A549 (cell line): ENCODE measurements at regions not wholly inside any gene's neighbourhood (a gene's known extent, or its start where the extent isn't known, plus 50 kb on each side); places are given as distances from the start of the nearest gene placed in this dataset.
A peak's percentile ranks its signal among the peaks of the same experiment; 100 is the strongest.

Source experiments
- ATAC-seq, 2 experiments: fragments of 200-7000 bp in 1 of 2; fragments of >200 bp in 1 of 2; cut with Nextera tagmentation in 1 of 2; cut with Tn5 transposase in 1 of 2; 3 replicates each; pipeline versions ENCODE4 v1.8.0 to v1.9.1; 2018 to 2020; ENCODE audit warnings: mild to moderate bottlenecking in 1 of 2, moderate library complexity in 1 of 2
- CTCF ChIA-PET: fragments of 300-600 bp; sonication (Branson Sonifier 250); formaldehyde crosslinking; extraction: SDS; loops from one replicate; lab custom pipeline; 2021; ENCODE audit warnings: antibody characterized with exemption, inconsistent platforms; lab: Yijun Ruan, JAX
- POLR2A ChIA-PET: fragments of 350-600 bp; formaldehyde crosslinking; extraction: SDS; loops from one replicate; lab custom pipeline; 2021; ENCODE audit warnings: antibody characterized with exemption, inconsistent platforms; lab: Yijun Ruan, JAX
- DNase-seq, 2 experiments: peaks; one replicate each; pipeline versions ENCODE4 v3.0.0 to v3.0.0-alpha.2; 2011 to 2016; ENCODE audit warnings: low read depth in 1 of 2, low spot score in 1 of 2
- FAIRE-seq: peaks from 2 replicates; lab custom pipeline; 2011; peaks lifted over from hg19 to GRCh38; lab: Jason Lieb, UNC
- H3K27ac ChIP-seq, 2 experiments: fragments of >200 bp; sonication (Bioruptor Twin); formaldehyde crosslinking; 3 replicates each; pipeline ENCODE4 v1.5.1; 2016 to 2017
- H3K4me1 ChIP-seq: fragments of >200 bp; sonication (Bioruptor Twin); formaldehyde crosslinking; 3 replicates; pipeline ENCODE4 v1.6.1; 2016
- H3K4me2 ChIP-seq: fragments of >200 bp; sonication (Bioruptor Twin); formaldehyde crosslinking; 3 replicates; pipeline ENCODE4 v1.6.1; 2016
- H3K4me3 ChIP-seq: fragments of >200 bp; sonication (Bioruptor Twin); formaldehyde crosslinking; 3 replicates; pipeline ENCODE4 v1.5.1; 2016
- H3K9me3 ChIP-seq: fragments of >200 bp; sonication (Bioruptor Twin); formaldehyde crosslinking; 3 replicates; pipeline ENCODE4 v1.6.1; 2016
- CBX2 ChIP-seq: fragments of 200-600 bp; sonication (generic); IDR thresholded peaks from 2 replicates; pipeline ENCODE4 v1.6.1; 2016; ENCODE audit warnings: low read depth, mild to moderate bottlenecking, borderline replicate concordance
- CBX8 ChIP-seq: fragments of 200-600 bp; sonication (generic); IDR thresholded peaks from 2 replicates; pipeline ENCODE4 v1.6.1; 2016
- CEBPB ChIP-seq, 2 experiments: fragments of >200 bp in 1 of 2; sonication (Bioruptor Twin) in 1 of 2; formaldehyde crosslinking in 1 of 2; IDR thresholded peaks; 2 replicates each; pipeline ENCODE4 v1.6.1; 2012 to 2016
- CHD2 ChIP-seq: fragments of 150-350 bp; IDR thresholded peaks from 2 replicates; pipeline ENCODE4 v1.6.1; 2014; ENCODE audit warnings: low read length; ENCODE audit not compliant: partially characterized antibody
- CHD4 ChIP-seq: fragments of 200-600 bp; sonication (generic); IDR thresholded peaks from 2 replicates; pipeline ENCODE4 v1.6.1; 2016; ENCODE audit warnings: antibody characterized with exemption, mild to moderate bottlenecking, borderline replicate concordance
- EHMT2 ChIP-seq: fragments of 200-600 bp; sonication (generic); IDR thresholded peaks from 2 replicates; pipeline ENCODE4 v1.6.1; 2016; ENCODE audit warnings: antibody characterized with exemption, low read depth, mild to moderate bottlenecking, moderate library complexity
- ESRRA ChIP-seq: fragments of 150-350 bp; IDR thresholded peaks from 2 replicates; pipeline ENCODE4 v1.6.1; 2014; ENCODE audit warnings: mild to moderate bottlenecking, low read length, borderline replicate concordance
- FOSL2 ChIP-seq, 2 experiments: fragments of 450-650 bp in 1 of 2; fragments of >200 bp in 1 of 2; sonication (Bioruptor Twin) in 1 of 2; formaldehyde crosslinking; IDR thresholded peaks; 2 replicates each; pipeline versions ENCODE4 v1.5.0 to v1.6.1; 2016 to 2020; ENCODE audit warnings: mild to moderate bottlenecking in 1 of 2, moderate library complexity in 1 of 2
- GATA3 ChIP-seq: IDR thresholded peaks from 2 replicates; pipeline ENCODE4 v1.6.1; 2012; ENCODE audit warnings: borderline replicate concordance
- HDAC2 ChIP-seq: fragments of 200-600 bp; sonication (generic); IDR thresholded peaks from 2 replicates; pipeline ENCODE4 v1.6.1; 2016
- HEYL ChIP-seq: fragments of 250-450 bp; sonication (Bioruptor Pico); IDR thresholded peaks from 2 replicates; pipeline ENCODE4 v1.8.0; 2021; ENCODE audit warnings: mild to moderate bottlenecking, moderate library complexity
- HOXA7 ChIP-seq: fragments of 250-450 bp; sonication (Bioruptor Pico); IDR thresholded peaks from 2 replicates; pipeline ENCODE4 v1.5.0; 2020; ENCODE audit warnings: mild to moderate bottlenecking, moderate library complexity
- HOXB13 ChIP-seq: fragments of 250-450 bp; sonication (Bioruptor Pico); IDR thresholded peaks from 2 replicates; pipeline ENCODE4 v1.5.0; 2020; ENCODE audit warnings: low read depth, mild to moderate bottlenecking, moderate library complexity
- JUN ChIP-seq, 2 experiments: fragments of >200 bp; sonication (Bioruptor Twin); formaldehyde crosslinking; IDR thresholded peaks; 2 replicates in 1 of 2; 3 replicates in 1 of 2; pipeline ENCODE4 v1.6.1; 2016 to 2017
- JUNB ChIP-seq: fragments of >200 bp; sonication (Bioruptor Twin); formaldehyde crosslinking; IDR thresholded peaks from 2 replicates; pipeline ENCODE4 v1.6.1; 2016
- KDM1A ChIP-seq: fragments of 200-600 bp; sonication (generic); IDR thresholded peaks from 2 replicates; pipeline ENCODE4 v1.6.1; 2016; ENCODE audit warnings: low read depth, mild to moderate bottlenecking
- MAZ ChIP-seq: fragments of 150-350 bp; IDR thresholded peaks from 2 replicates; pipeline ENCODE4 v1.6.1; 2014; ENCODE audit warnings: antibody characterized with exemption, low read depth, low read length, borderline replicate concordance
- NFE2L2 ChIP-seq: fragments of 150-350 bp; conservative IDR thresholded peaks from 2 replicates; pipeline ENCODE4 v1.6.1; 2014; ENCODE audit warnings: low read length
- NPAS2 ChIP-seq: fragments of 250-450 bp; sonication (Bioruptor Pico); IDR thresholded peaks from 2 replicates; pipeline ENCODE4 v1.8.0; 2022; ENCODE audit warnings: mild to moderate bottlenecking, moderate library complexity, borderline replicate concordance
- POLR2A ChIP-seq: IDR thresholded peaks from 2 replicates; pipeline ENCODE4 v1.6.1; 2012; ENCODE audit warnings: mild to moderate bottlenecking, low read length
- RAD21 ChIP-seq, 2 experiments: fragments of >200 bp in 1 of 2; sonication (Bioruptor Twin) in 1 of 2; formaldehyde crosslinking in 1 of 2; IDR thresholded peaks in 1 of 2; conservative IDR thresholded peaks in 1 of 2; 2 replicates in 1 of 2; 3 replicates in 1 of 2; pipeline ENCODE4 v1.6.1; 2012 to 2018; ENCODE audit warnings: inconsistent platforms in 1 of 2
- SMC3 ChIP-seq: fragments of >200 bp; sonication (Bioruptor Twin); formaldehyde crosslinking; IDR thresholded peaks from 3 replicates; pipeline ENCODE4 v1.6.1; 2018; ENCODE audit warnings: inconsistent platforms
- TFCP2L1 ChIP-seq: fragments of 250-450 bp; sonication (Bioruptor Pico); IDR thresholded peaks from 2 replicates; pipeline ENCODE4 v1.5.0; 2021; ENCODE audit warnings: mild to moderate bottlenecking
- USF2 ChIP-seq: fragments of 450-650 bp; IDR thresholded peaks from 2 replicates; pipeline ENCODE4 v1.6.1; 2014; ENCODE audit warnings: antibody characterized with exemption
- ZC3H11A ChIP-seq: fragments of 450-650 bp; IDR thresholded peaks from 2 replicates; pipeline ENCODE4 v1.6.1; 2014; ENCODE audit warnings: antibody characterized with exemption, mild to moderate bottlenecking
- WGBS: methylation state at CpG from one replicate; pipeline ENCODE4 v1.1.6; 2017; ENCODE audit errors: missing lambda C conversion rate; 5-methylcytosine and 5-hydroxymethylcytosine counted together
- TF ChIP-seq, protein P1 (sequence below): fragments of >200 bp; sonication (Bioruptor Twin); formaldehyde crosslinking; IDR thresholded peaks from 3 replicates; pipeline ENCODE4 v1.5.1; 2016

- ChIA-PET CTCF (interaction anchor here (1.1 to 4.5 kb wide), 4 partner anchors 8 to 220 kb away, joined by 3 to 27 read pairs (median 10); no protein-coding TSS in a partner anchor), POLR2A (no interaction called here)
- H3K9me3 ChIP-seq = no peaks in the 10 kb centered on the region
- FAIRE-seq (no peak), ATAC-seq (peak; percentile 60 to 77; a peak in 3 of 6 replicates), DNase-seq (peak in 1 of 2 experiments; percentile 59)
- TF ChIP-seq, protein P1, sequence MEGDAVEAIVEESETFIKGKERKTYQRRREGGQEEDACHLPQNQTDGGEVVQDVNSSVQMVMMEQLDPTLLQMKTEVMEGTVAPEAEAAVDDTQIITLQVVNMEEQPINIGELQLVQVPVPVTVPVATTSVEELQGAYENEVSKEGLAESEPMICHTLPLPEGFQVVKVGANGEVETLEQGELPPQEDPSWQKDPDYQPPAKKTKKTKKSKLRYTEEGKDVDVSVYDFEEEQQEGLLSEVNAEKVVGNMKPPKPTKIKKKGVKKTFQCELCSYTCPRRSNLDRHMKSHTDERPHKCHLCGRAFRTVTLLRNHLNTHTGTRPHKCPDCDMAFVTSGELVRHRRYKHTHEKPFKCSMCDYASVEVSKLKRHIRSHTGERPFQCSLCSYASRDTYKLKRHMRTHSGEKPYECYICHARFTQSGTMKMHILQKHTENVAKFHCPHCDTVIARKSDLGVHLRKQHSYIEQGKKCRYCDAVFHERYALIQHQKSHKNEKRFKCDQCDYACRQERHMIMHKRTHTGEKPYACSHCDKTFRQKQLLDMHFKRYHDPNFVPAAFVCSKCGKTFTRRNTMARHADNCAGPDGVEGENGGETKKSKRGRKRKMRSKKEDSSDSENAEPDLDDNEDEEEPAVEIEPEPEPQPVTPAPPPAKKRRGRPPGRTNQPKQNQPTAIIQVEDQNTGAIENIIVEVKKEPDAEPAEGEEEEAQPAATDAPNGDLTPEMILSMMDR = peak; percentile 65
- TF ChIP-seq RAD21 (conservative IDR thresholded peaks at IDR 0.05 in 1 of 2, IDR thresholded peaks at IDR 0.05 in 1 of 2) (peak; percentile 73 to 86), NPAS2 (CRISPR knock-in tag) (no peak), SMC3 (peak; percentile 86), ESRRA (no peak)
- H3K4me2 ChIP-seq = peak overlapping the region; percentile 25; the same call in 2 of the 3 replicates
- no peak overlapping the region for H3K4me3 ChIP-seq
- H3K27ac ChIP-seq = no peak overlapping the region
- 32% methylated on average over 2 of the region's 2 CpGs for WGBS
- H3K4me1 ChIP-seq = peaks cover 9% of the 10 kb centered on the region; the same call in 2 of the 3 replicates
Measured at GRCh38 chr15:91522605-91523332, 330.7 kb upstream of the SLCO3A1 start.

DNA sequence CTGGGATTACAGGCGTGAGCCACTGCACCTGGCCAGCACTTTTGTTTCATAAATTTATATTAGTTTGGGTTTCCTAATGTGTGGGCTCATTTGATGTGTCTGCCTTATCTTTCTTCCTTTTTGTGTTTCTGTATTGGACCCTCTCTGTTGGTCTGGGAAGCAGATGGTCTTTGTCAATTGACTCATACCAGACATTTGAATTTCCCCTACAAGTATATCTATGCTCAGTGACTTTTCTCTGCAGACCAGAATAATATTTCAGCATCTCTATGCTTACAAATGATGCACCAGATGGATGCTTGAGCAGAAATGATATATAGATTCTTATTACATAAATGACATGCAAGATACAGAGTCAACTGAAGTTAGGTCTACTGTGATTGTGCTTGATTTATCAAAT, 329.9 kb upstream of the SLCO3A1 start:
- Histone ChIP-seq H3K4me2 (no peak overlapping the region), H3K9me3 (no peaks in the 10 kb centered on the region), H3K4me3 (no peak overlapping the region), H3K27ac (no peak overlapping the region), H3K4me1 (peaks cover 9% of the 10 kb centered on the region; the same call in 2 of the 3 replicates)
- ChIA-PET CTCF (interaction anchor here (1.1 to 4.5 kb wide), 3 partner anchors 9 to 221 kb away, joined by 3 to 27 read pairs (median 3); no protein-coding TSS in a partner anchor), POLR2A (no interaction called here)
- TF ChIP-seq HOXB13 (CRISPR knock-in tag) = no peak
- TF ChIP-seq MAZ = no peak
- no peak for TF ChIP-seq JUNB
- TF ChIP-seq ZC3H11A = no peak
- TF ChIP-seq CBX8 = no peak
- no peak for TF ChIP-seq ESRRA
- no peak for TF ChIP-seq HOXA7 (CRISPR knock-in tag)
- no peak for TF ChIP-seq EHMT2
- TF ChIP-seq CBX2 = no peak
- TF ChIP-seq KDM1A = no peak
- TF ChIP-seq POLR2A = no peak
- no peak for TF ChIP-seq NPAS2 (CRISPR knock-in tag)
- no peak for TF ChIP-seq HDAC2
- TF ChIP-seq CHD2 = no peak
- 58% methylated on average over 1 of the region's 1 CpG for WGBS
- ATAC-seq (no peak), FAIRE-seq (no peak), DNase-seq (no peak)

- 17% methylated on average over 2 of the region's 2 CpGs for WGBS
- TF ChIP-seq RAD21 (conservative IDR thresholded peaks at IDR 0.05 in 1 of 2, IDR thresholded peaks at IDR 0.05 in 1 of 2) (no peak), JUN (IDR thresholded peaks at IDR 0.05) (no peak), CEBPB (IDR thresholded peaks at IDR 0.05) (no peak), NPAS2 (CRISPR knock-in tag) (no peak), CHD4 (no peak), USF2 (no peak), TFCP2L1 (CRISPR knock-in tag) (no peak), FOSL2 (IDR thresholded peaks at IDR 0.05) (no peak), FOSL2 (CRISPR knock-in tag; IDR thresholded peaks at IDR 0.05) (no peak), NFE2L2 (no peak), HOXB13 (CRISPR knock-in tag) (no peak), GATA3 (no peak), HEYL (CRISPR knock-in tag) (no peak)
- Histone ChIP-seq H3K4me2 (no peak overlapping the region), H3K4me3 (no peak overlapping the region), H3K27ac (no peak overlapping the region), H3K9me3 (no peaks in the 10 kb centered on the region), H3K4me1 (peaks cover 9% of the 10 kb centered on the region; the same call in 2 of the 3 replicates)
- FAIRE-seq = no peak
- ChIA-PET CTCF (interaction anchor here (1.3 to 4.5 kb wide), 3 partner anchors 9 to 329 kb away, joined by 3 to 27 read pairs (median 4); partner anchors contain the start of gene SLCO3A1), POLR2A (no interaction called here)
- ATAC-seq = no peak
- no peak for DNase-seq
Measured at GRCh38 chr15:91524534-91524933, 329.0 kb upstream of the SLCO3A1 start.
